CD4-positive, alpha-beta T cell treated with Interleukin-2 at 100 ng/mL for 4 hours (primary cell): ENCODE measurements at regions not wholly inside any gene's neighbourhood (a gene's known extent, or its start where the extent isn't known, plus 50 kb on each side); places are given as distances from the start of the nearest gene placed in this dataset.
"Not testable (repeated sequence)": the region's sequence is repeated elsewhere in the genome, so short reads cannot be mapped to it uniquely, and the experiment has no call there.

Experiments
- DNase-seq: peaks from one replicate; pipeline ENCODE4 v3.0.0-alpha.2; 2020; ENCODE audit warnings: low spot score

DNA sequence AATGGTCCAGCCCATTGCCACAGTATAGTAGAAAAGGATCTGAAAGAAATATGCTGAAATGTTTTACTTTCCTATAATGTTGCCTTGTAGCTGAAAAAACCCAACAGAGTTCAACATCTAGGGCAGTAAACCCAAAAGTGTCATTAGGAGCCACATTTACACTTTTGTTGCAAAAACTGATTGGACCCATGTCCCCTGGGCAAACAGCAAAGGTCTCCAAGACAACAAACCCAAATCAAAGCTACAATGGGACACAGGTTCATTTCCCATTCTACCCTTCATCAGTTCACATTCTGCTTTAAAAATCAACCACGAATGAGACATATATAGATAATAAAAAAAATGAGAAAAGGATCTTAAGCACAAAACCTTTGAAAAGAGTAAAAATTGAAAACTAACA, 744.8 kb downstream of the PCDH17 start:
- DNase-seq, result no peak

GRCh38 chr13:58376775-58377174, 745.2 kb downstream of the PCDH17 start:
- no peak for DNase-seq

DNA sequence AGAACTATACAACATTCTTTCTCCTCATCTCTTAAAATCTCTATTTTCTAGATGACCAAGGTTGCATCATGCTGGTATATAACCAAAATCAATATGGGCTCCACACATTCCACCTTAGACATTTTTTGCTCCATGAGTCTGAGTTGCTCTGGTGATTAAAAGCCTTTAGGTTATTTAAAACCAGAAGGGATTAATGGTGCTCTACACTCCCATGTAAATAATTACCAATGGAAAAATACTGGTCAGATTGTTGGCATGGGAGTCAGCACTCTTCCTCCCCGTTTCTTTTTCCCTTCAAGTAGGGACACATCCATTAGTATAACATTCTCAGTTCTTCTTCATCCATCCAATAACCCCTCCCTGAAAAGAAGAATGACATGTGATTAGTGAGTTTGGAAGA, 747.7 kb downstream of the PCDH17 start:
- no peak for DNase-seq

- DNase-seq, result not testable (repeated sequence)
Measured at GRCh38 chr13:58385336-58385735, 753.8 kb downstream of the PCDH17 start.

GRCh38 chr13:58397596-58398387, 766.2 kb downstream of the PCDH17 start:
- no peak for DNase-seq

GRCh38 chr13:58399263-58399662, 767.7 kb downstream of the PCDH17 start:
- DNase-seq, result no peak

DNA sequence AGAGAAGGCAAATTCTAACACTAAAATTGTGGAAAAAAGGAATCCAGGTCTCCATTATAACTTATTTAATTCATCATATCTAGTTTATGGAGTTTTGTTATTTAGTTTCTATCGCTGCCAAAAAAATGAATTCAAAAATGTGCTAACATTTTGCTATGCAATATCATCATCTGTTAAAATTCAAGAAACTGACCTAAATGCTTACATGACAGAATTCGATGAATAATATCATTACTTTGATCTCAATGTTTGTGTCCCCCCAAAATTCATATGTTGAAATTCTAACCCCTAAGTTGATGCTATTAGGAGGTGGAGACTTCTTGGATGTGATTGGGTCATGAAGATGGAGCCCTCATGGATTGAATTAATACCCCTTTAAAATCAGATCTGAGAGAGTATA, 775.0 kb downstream of the PCDH17 start:
- no peak for DNase-seq

GRCh38 chr13:58429917-58430316, 798.4 kb downstream of the PCDH17 start:
- no peak for DNase-seq

DNA sequence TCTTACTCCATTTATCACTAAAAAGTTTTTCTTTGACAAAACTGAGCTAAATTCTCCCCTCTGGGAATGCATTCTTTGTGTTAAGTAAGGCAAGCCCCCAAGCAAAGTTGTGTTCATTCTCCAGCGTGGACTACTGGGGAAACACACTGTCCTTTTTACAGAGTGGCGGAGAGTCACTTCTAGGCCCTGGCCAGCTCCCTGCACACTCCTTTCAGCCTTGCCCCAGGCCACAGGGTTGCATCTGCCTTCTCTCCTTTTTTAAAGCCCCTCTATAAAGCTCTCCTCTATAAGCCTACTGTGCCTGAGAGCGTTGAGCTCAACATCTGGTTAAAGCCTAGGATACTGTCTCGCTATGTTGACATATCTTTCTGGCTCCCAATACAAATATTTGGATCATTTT, 803.4 kb downstream of the PCDH17 start:
- DNase-seq, result no peak

DNA sequence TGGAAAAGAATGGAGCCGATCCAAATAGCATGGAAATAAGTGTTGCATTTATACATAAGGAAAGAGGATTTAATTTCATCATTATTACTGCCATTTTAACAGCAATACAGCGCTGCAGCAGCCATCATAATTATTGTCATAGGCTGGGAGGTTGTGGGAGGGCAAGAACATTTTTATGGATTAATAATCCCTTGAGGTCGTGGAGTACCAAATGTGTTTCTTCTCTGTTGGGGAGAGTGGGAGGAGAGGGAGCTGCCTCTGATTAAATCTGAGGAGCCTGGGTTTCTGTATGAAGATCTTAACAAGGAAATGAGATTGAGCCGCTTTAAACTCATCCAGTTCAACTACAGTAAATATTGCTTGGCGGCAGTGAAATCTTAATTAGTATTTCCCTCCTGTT, 805.9 kb downstream of the PCDH17 start:
- DNase-seq, result no peak

GRCh38 chr13:58446979-58447378, 815.4 kb downstream of the PCDH17 start:
- no peak for DNase-seq

DNA sequence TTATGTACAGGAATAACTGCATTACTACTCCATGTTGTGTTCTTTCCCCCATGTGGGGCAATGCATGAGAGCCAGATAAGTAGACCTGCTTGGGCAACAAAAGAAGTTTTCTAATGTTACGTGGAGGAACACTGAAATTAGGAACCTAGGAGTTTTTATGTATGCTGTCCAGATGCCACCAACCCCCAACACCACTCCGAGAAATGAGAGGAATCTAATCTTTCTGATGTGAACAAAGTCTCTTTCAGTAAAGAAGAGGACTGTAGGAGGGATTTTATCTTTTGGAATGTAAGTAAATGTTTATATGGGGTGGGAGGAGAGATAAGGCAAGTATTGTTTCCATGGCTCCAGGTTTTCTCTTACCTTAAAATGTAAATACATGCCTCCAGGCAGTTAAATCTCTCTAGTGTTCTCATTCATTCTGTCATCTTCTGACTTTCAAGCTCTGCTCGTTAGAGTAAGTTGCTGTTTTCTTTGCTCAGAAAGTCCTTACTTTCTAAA, 820.6 kb downstream of the PCDH17 start:
- DNase-seq, result no peak

DNA sequence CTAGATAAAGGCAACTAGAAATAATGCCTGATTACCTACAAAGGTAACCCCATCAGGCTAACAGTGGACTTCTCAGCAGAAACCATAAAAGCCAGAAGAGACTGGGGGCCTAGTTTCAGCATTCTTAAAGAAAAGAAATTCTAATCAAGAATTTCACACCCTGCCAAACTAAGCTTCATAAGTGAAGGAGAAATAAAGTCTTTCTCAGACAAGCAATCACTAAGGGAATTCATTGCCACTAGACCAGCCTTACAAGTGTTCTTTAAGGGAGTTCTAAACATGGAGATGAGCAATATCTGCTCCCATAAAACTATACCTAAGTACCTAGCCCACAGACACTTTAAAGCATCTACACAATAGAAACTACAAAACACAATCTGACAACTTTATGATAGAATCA, 823.5 kb downstream of the PCDH17 start:
- DNase-seq, result no peak

- no peak for DNase-seq
Measured at GRCh38 chr13:58461217-58461616, 829.7 kb downstream of the PCDH17 start.

DNA sequence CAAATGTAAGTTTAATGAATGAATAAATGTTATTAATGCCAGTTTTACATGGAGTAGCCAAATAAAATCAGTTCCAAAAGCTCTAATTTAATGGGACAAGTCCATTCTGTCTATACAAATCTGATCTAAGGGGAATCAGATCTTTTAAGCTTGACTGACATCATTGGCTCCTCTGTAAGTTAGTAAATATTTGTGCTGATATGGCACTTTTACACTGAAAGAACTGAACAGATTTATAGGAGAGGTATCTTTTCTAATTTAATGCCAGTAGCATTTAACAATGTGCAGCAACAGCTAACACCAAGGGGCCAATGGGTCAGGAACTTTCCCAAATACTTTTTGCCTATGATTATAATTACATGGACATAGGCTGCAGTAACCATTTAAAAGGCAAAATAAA, 832.3 kb downstream of the PCDH17 start:
- DNase-seq, result no peak

- DNase-seq, result no peak
Measured at GRCh38 chr13:58467176-58467575, 835.6 kb downstream of the PCDH17 start.

- DNase-seq, result no peak
Measured at GRCh38 chr13:58472483-58472882, 840.9 kb downstream of the PCDH17 start.

DNA sequence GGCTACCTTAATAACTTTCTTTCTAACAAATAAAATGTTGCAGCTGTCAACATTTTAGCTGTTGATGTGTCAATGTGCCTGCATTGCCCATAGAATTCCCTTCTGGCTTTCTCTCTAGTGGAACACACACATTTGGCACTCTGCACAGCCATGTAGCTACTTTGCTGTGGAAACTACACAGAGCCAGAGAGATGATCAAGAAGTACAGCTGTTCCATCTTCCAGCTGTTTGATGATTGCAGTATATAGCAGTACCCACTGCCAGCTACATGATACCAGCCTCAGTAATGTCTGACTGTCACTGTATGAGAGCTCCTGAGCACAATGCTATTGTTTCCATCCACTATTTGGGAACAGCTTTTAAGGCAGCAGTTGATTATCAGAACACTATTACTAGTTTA, 843.0 kb downstream of the PCDH17 start:
- no peak for DNase-seq

DNA sequence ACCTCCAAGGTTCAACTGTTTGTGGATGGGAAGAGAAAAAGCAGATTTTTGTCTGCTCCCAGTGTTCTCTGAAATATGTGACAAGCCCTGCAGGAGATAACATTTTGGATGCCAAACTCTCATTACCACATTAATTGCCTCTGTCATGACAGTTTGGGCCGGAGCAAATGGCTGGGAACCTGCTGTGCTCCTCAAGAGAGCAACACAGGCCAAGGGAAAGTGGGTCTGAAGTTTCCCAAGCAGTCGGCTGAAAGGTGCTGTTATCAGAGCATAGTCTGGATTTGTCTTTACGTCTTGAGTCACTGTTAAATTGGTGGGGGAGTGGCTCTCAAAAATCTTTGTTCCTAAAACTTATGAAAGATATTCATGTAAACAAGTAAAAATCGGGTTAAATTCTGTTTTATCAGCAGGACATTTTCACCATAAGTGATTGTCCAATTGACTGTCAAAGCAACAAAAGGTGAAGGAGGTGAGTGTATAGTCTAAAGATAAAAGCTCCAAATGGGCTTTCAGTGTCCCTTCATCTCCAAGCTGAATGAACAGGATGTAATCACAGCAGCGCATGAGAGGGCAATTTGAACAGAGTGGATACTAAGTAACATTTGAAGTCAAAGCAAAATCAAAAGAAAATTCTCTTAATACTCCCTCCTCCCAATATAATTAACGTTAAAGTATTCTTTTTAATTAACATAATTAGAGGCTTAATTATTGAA, 844.8 kb downstream of the PCDH17 start:
- no peak for DNase-seq

DNA sequence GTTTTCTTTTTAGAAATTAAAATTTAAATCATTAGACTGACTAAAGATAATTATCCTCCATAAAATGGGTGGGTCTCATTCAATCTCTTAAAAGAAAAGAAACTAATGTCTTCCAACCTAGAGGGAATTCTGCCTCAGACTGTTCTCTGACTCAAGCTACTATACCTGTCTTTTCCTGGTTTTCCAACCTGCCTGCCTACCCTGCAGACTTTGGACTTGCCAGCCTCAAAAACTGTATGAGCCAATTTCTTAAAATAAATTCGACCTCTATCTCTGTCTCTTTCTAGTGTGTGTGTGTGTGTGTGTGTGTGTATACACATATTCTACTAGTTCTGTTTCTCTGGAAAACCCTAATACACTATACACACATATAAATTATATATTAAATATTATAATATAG, 847.3 kb downstream of the PCDH17 start:
- no peak for DNase-seq

GRCh38 chr13:58480061-58480460, 848.5 kb downstream of the PCDH17 start:
- no peak for DNase-seq

DNA sequence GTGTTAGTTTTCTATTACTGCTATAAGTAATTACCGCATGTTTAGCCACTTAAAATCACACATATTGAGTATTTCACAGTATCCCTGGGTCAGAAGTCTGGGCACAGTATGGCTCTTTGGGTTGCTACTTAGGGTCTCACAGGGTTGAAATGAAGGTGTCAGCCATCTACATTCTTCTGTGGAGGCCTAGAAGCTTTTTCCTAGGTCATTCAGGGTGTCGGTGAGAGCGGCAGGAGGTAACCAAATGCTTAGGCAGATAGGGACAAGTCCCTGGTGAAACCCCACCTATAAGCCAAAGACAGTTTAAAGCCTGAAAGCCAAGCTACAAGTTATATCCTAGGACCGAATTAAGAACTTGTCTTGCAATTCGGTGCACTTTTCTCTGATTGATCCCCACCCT, 856.7 kb downstream of the PCDH17 start:
- no peak for DNase-seq

DNA sequence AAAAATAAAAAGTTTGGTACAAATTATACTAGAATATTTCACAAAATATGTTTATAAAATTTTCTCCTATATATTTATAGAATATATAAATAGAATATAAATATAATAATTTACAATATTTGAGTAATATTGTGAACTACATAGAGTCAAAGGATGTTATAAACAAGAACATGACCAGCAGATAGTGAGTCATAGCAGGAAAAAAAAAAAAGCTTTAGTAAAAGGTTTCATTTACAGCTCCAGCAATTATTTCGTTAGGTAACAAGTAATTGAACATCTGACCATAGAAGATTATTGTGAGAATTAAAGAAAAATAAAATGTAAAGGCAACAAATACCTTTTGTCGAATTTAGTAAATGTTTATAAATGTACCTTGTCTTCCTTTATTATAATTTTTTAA, 864.1 kb downstream of the PCDH17 start:
- DNase-seq, result no peak

GRCh38 chr13:58500938-58501337, 869.4 kb downstream of the PCDH17 start:
- DNase-seq, result no peak
